ENCODE measurements at regions not wholly inside any gene's neighbourhood (a gene's known extent, or its start where the extent isn't known, plus 50 kb on each side); places are given as distances from the start of the nearest gene placed in this dataset.

DNA sequence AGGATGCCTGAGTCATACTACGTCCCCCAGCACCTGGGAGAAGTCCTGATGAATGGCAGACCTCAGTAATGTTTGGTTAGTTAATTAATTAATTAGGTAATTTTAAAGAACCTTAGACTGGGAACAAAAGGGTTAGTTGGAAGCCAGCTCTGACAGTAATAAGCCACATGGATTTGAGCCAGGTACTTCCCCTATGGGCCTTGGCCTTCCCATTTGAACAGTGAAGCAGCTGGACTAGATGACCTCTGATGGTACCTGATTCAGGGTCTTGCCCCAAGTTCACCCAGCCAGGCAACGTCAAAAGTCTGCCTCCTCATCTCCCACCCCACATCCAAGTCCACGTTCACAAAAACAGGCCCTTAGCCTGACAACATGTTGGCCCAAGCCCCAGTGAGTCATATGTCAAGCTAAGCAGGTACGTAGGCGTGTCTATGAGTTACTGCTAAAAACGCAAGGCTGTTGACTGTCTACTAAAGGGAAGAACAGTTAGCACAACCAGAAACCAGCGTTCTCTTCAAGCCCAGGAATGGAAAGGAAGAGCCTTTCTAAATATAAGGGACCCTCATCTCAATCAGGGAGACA, 303.2 kb downstream of the ACTL7B start:
- no CpG with 5 or more reads among the region's 7 CpGs for WGBS (ENCODE audit: extremely low coverage, insufficient read length, low lambda C conversion rate)
- no peak overlapping the region for H2BK15ac ChIP-seq (ENCODE audit: low read depth, low read length)
- Mint-ChIP-seq H3K9me3 (no peaks in the 10 kb centered on the region), H3K4me1 (peaks cover 7 to 22% of the 10 kb centered on the region in 2 experiments), H3K27ac (no peak overlapping the region), H3K27me3 (ENCODE audit: low read depth) (peaks cover 1% of the 10 kb centered on the region), H3K36me3 (ENCODE audit: insufficient read depth in 1 of 3, low read depth in 3 of 3) (no peaks in the 10 kb centered on the region), H3K4me3 (no peak overlapping the region)
- H2BK20ac ChIP-seq (ENCODE audit: low read depth, low read length, poor library complexity, severe bottlenecking), result no peak overlapping the region
- H4K20me1 ChIP-seq (ENCODE audit: control insufficient read depth, insufficient read depth, insufficient read length), result no peaks in the 10 kb centered on the region
- H3K27me3 ChIP-seq (ENCODE audit: insufficient read depth, low read length), result no peaks in the 10 kb centered on the region
- no peak overlapping the region for H3K56ac ChIP-seq (ENCODE audit: insufficient read length, low read depth, low read length)
- no peaks in the 10 kb centered on the region for H3K23me2 ChIP-seq (ENCODE audit: insufficient read length, low read depth, low read length, poor library complexity, severe bottlenecking)
- no peak overlapping the region for H2BK5ac ChIP-seq (ENCODE audit: insufficient read length, low read length)
- H4K5ac ChIP-seq (ENCODE audit: insufficient read length, low read depth, low read length), result no peak overlapping the region
- no peak for DNase-seq
- no peak overlapping the region for H3K4me2 ChIP-seq (ENCODE audit: insufficient read depth, insufficient read length, low read length)
- H3K14ac ChIP-seq (ENCODE audit: insufficient read depth, low read length), result no peak overlapping the region
- H3K23ac ChIP-seq (ENCODE audit: insufficient read length, low read depth, low read length), result no peak overlapping the region
- H2BK120ac ChIP-seq (ENCODE audit: low read depth, low read length, poor library complexity, severe bottlenecking), result no peak overlapping the region
- no peak overlapping the region for H3K18ac ChIP-seq (ENCODE audit: insufficient read length, low read depth, low read length)
- TF ChIP-seq, protein P1, sequence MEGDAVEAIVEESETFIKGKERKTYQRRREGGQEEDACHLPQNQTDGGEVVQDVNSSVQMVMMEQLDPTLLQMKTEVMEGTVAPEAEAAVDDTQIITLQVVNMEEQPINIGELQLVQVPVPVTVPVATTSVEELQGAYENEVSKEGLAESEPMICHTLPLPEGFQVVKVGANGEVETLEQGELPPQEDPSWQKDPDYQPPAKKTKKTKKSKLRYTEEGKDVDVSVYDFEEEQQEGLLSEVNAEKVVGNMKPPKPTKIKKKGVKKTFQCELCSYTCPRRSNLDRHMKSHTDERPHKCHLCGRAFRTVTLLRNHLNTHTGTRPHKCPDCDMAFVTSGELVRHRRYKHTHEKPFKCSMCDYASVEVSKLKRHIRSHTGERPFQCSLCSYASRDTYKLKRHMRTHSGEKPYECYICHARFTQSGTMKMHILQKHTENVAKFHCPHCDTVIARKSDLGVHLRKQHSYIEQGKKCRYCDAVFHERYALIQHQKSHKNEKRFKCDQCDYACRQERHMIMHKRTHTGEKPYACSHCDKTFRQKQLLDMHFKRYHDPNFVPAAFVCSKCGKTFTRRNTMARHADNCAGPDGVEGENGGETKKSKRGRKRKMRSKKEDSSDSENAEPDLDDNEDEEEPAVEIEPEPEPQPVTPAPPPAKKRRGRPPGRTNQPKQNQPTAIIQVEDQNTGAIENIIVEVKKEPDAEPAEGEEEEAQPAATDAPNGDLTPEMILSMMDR (conservative IDR thresholded peaks at IDR 0.05), result no peak
- no peak overlapping the region for H3T11ph ChIP-seq (ENCODE audit: low read length)
- no peaks in the 10 kb centered on the region for H3K79me2 ChIP-seq (ENCODE audit: insufficient read depth, low read length)
- no peak overlapping the region for H3K27ac ChIP-seq (ENCODE audit: insufficient read length, low read depth, low read length)
- H3K4me1 ChIP-seq (ENCODE audit: insufficient read depth, low read length), result no peaks in the 10 kb centered on the region
- no peak overlapping the region for H4K91ac ChIP-seq (ENCODE audit: insufficient read length, low read depth, low read length)
- no peaks in the 10 kb centered on the region for H3K79me1 ChIP-seq (ENCODE audit: insufficient read depth, low read depth, low read length, poor library complexity, severe bottlenecking)
- no peaks in the 10 kb centered on the region for H3K9me3 ChIP-seq (ENCODE audit: control insufficient read depth, low read depth, low read length)
- no peak overlapping the region for H2AK5ac ChIP-seq (ENCODE audit: insufficient read length, low read length)
- no peak overlapping the region for H3K4ac ChIP-seq (ENCODE audit: low read depth, low read length)
- no peak overlapping the region for H4K8ac ChIP-seq (replicated peaks; ENCODE audit: insufficient read length, low read depth, low read length)
- no peak overlapping the region for H2AFZ ChIP-seq (ENCODE audit: low read length)
- no peak overlapping the region for H3K9ac ChIP-seq (ENCODE audit: extremely low read depth, insufficient read length, low read length)
- no peak overlapping the region for H2BK12ac ChIP-seq (ENCODE audit: insufficient read length, low read depth, low read length)
